Peyer's patch (tissue), 4 donors: ENCODE measurements at regions not wholly inside any gene's neighbourhood (a gene's known extent, or its start where the extent isn't known, plus 50 kb on each side); places are given as distances from the start of the nearest gene placed in this dataset.
"Not testable (repeated sequence)": the region's sequence is repeated elsewhere in the genome, so short reads cannot be mapped to it uniquely, and the experiment has no call there.

Experiments
- DNase-seq, 3 donors: peaks; one replicate each; pipeline ENCODE4 v3.0.0-alpha.2; 2017 to 2019
- H3K27ac ChIP-seq, 4 donors: fragments of 200-600 bp; sonication (generic); one replicate each; pipeline ENCODE4 v1.5.1; 2016 to 2019
- H3K27me3 ChIP-seq, 2 donors: fragments of 200-600 bp; sonication (generic); one replicate each; pipeline ENCODE4 v1.5.1; 2019
- H3K36me3 ChIP-seq, 3 donors: fragments of 200-600 bp; sonication (generic); one replicate each; pipeline ENCODE4 v1.5.1; 2016 to 2019
- H3K4me1 ChIP-seq, 4 donors: fragments of 200-600 bp; sonication (generic); one replicate each; pipeline ENCODE4 v1.5.1; 2016 to 2019
- H3K4me3 ChIP-seq, 4 donors: fragments of 200-600 bp; sonication (generic); 1 replicate in 3 of 4; 2 replicates in 1 of 4; pipeline ENCODE4 v1.5.1; 2016 to 2019; ENCODE audit warnings: mild to moderate bottlenecking in 1 of 4
- H3K9me3 ChIP-seq, 4 donors: fragments of 200-600 bp; sonication (generic); one replicate each; pipeline ENCODE4 v1.5.1; 2016 to 2019; ENCODE audit warnings: mild to moderate bottlenecking in 1 of 4
- POLR2A ChIP-seq, 2 donors: fragments of 450-650 bp; IDR thresholded peaks; one replicate each; pipeline ENCODE4 v1.5.1; 2017; ENCODE audit warnings: antibody characterized with exemption in 2 of 2, mild to moderate bottlenecking in 2 of 2, moderate library complexity in 2 of 2
- TF ChIP-seq, protein P1 (sequence below), 6 experiments: fragments of 450-650 bp in 4 of 6; fragments of 200-600 bp in 2 of 6; sonication (generic) in 1 of 6; IDR thresholded peaks; one replicate each; pipeline ENCODE4 v1.5.1; 2017 to 2019; ENCODE audit warnings: antibody characterized with exemption in 6 of 6, mild to moderate bottlenecking in 3 of 6, moderate library complexity in 1 of 6

DNA sequence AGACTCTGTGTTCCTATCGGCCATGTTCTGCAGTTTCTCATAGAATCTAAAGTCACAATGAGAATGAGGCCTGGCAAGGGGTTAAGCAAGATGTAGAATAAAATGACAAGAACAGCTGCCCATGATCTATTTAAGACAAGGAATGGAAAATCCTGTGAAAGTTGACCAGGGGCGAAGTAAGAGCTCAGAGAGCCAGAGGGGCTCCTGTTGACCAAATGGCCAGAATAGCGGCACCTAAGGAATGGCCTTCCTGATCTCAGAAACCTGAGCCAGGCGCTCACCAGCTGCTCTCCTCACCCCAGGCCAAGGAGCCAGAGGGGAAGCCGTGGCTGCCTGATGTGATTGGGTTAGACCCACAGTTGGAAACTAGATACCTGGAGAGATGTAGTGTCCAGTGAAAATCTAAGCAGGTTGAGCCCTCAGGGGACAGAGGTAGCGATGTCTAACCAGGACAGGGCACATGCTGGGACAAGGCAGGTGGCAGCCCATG lies 106.1 kb upstream of the NDN start:
- Histone ChIP-seq H3K9me3 (no peaks in the 10 kb centered on the region), H3K4me3 (no peak overlapping the region), H3K27me3 (no peaks in the 10 kb centered on the region), H3K27ac (no peak overlapping the region), H3K4me1 (no peaks in the 10 kb centered on the region), H3K36me3 (no peaks in the 10 kb centered on the region)
- no peak for DNase-seq
- TF ChIP-seq, protein P1, sequence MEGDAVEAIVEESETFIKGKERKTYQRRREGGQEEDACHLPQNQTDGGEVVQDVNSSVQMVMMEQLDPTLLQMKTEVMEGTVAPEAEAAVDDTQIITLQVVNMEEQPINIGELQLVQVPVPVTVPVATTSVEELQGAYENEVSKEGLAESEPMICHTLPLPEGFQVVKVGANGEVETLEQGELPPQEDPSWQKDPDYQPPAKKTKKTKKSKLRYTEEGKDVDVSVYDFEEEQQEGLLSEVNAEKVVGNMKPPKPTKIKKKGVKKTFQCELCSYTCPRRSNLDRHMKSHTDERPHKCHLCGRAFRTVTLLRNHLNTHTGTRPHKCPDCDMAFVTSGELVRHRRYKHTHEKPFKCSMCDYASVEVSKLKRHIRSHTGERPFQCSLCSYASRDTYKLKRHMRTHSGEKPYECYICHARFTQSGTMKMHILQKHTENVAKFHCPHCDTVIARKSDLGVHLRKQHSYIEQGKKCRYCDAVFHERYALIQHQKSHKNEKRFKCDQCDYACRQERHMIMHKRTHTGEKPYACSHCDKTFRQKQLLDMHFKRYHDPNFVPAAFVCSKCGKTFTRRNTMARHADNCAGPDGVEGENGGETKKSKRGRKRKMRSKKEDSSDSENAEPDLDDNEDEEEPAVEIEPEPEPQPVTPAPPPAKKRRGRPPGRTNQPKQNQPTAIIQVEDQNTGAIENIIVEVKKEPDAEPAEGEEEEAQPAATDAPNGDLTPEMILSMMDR (IDR thresholded peaks at IDR 0.05): no peak
- no peak for TF ChIP-seq POLR2A (IDR thresholded peaks at IDR 0.05)

DNA sequence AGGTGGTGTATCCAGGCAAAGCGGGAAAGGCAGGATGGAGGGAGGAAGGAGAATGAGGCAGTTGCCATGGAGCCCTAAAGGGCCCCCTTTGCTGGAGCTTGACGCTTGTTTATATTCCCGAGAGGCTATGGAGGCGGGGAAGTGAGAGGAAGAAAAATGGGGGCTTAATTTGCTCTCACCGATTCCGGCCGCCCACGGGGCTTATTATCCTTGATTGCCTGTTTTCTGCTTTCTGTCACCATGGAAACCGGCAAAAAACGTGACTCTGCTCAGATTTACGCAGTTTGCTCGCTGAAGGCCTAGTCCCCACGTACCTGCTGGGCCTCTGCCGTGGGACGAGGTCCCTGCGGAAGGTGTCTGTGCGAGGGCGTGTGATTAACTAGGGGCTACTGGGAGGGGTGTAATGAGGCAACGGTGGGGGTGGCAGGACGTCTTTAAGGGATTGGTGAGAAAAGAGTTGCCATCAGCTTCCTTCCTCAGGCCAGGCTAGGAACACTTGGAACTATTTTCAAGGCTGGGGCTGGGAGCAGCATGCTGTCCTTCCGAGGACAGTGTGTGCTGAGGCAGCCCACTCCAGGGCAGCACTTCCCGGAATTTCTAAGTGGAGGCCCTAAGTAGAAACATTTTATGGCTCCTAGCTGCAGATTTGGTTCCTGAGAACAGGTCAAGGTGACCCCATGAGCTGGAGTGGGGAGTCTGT lies 110.8 kb upstream of the NDN start:
- Histone ChIP-seq H3K4me3 (no peak overlapping the region), H3K27ac (no peak overlapping the region), H3K36me3 (no peaks in the 10 kb centered on the region), H3K4me1 (no peaks in the 10 kb centered on the region), H3K9me3 (no peaks in the 10 kb centered on the region), H3K27me3 (no peaks in the 10 kb centered on the region)
- no peak for TF ChIP-seq POLR2A (IDR thresholded peaks at IDR 0.05)
- TF ChIP-seq, protein P1 (IDR thresholded peaks at IDR 0.05): no peak
- no peak for DNase-seq

DNA sequence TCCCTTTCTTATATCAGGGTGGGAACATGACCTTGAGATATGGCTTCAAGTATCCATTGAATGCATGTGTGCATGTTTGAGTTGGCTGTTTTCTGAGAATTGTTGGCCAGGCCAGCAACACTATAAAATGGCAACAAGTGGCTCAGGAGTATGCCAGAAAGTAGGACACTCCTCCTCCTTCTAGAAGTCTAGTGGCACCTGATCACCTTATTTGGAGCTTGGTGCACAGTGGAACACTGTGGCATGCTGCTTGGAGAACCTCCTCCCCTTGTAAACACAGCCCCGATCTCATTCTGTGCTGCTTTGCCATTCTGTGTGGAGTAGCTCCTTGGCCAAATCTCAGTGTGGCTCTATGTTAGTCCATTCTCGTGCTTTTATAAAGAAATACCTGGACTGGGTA lies 114.8 kb upstream of the NDN start:
- H3K27ac ChIP-seq: no peak overlapping the region
- TF ChIP-seq, protein P1 (IDR thresholded peaks at IDR 0.05): no peak
- TF ChIP-seq POLR2A (IDR thresholded peaks at IDR 0.05): no peak
- H3K27me3 ChIP-seq: no peaks in the 10 kb centered on the region
- no peaks in the 10 kb centered on the region for H3K4me1 ChIP-seq
- no peak for DNase-seq
- H3K4me3 ChIP-seq: no peak overlapping the region
- H3K9me3 ChIP-seq: no peaks in the 10 kb centered on the region
- no peaks in the 10 kb centered on the region for H3K36me3 ChIP-seq

DNA sequence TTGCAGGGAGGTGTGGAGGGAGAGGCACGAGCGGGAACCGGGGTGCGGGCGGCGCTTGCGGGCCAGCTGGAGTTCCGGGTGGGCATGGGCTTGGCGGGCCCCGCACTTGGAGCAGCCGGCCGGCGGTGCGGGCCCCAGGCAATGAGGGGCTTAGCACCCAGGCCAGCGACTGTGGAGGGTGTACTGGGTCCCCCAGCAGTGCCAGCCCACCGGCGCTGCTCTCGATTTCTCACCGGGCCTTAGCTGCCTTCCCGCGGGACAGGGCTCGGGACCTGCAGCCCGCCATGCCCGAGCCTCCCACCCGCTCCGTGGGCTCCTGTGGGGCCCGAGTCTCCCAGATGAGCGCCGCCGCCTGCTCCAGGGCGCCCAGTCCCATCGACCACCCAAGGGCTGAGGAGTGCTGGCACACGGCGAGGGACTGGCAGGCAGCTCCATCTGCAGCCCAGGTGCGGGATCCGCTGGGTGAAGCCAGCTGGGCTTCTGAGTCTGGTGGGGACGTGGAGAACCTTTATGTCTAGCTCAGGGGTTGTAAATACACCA lies 115.9 kb upstream of the NDN start:
- H3K4me3 ChIP-seq, DNase-seq, H3K9me3 ChIP-seq, H3K27ac ChIP-seq, H3K36me3 ChIP-seq, H3K27me3 ChIP-seq, H3K4me1 ChIP-seq: not testable (repeated sequence)

DNA sequence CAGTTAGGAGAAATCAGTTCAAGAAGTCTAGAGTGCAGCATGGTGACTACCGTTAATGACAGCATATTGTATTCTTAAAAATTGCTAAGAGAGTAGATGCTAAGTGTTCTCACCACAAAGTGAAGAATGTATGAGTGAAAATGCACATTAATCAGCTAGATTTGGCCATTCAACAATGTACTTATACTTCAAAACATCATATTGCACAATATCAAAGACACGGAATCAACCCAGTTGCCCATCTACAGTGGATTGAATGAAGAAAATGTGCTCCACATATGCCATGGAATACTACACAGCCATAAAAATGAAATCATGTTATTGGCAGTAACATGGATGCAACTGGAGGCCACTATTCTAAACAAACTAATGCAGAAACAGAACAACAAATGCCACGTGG lies 119.9 kb upstream of the NDN start:
- DNase-seq: no peak
- Histone ChIP-seq H3K27ac (no peak overlapping the region), H3K4me1 (no peaks in the 10 kb centered on the region), H3K27me3 (no peaks in the 10 kb centered on the region), H3K4me3 (no peak overlapping the region), H3K9me3 (no peaks in the 10 kb centered on the region), H3K36me3 (no peaks in the 10 kb centered on the region)
- TF ChIP-seq, protein P1 (IDR thresholded peaks at IDR 0.05): no peak
- no peak for TF ChIP-seq POLR2A (IDR thresholded peaks at IDR 0.05)

DNA sequence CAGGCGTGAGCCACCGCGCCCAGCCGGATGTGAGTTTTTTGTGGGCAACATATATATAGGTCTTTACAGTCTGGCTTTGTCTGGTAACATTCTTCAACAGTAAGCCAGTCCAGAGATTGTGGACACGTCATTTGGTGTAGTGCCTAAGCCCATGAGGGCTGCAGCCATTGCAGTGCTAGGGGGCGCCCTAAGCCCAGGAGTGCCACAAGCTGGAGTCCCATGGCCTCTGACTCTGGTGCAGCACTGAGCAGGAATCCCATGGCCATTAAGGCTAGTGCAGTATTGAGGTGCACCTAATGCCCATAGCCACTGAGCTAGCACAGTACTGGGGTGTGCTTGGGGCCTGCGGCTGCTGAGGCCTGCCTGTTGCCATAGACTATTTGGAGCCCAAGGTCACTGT lies 136.4 kb upstream of the NDN start:
- Histone ChIP-seq H3K4me3 (no peak overlapping the region), H3K4me1 (no peaks in the 10 kb centered on the region), H3K27ac (no peak overlapping the region), H3K27me3 (no peaks in the 10 kb centered on the region), H3K36me3 (no peaks in the 10 kb centered on the region), H3K9me3 (peaks cover 0 to 3% (median 0%) of the 10 kb centered on the region in 4 donors)
- no peak for TF ChIP-seq POLR2A (IDR thresholded peaks at IDR 0.05)
- TF ChIP-seq, protein P1 (IDR thresholded peaks at IDR 0.05): no peak
- no peak for DNase-seq
